ENCODE measurements at regions not wholly inside any gene's neighbourhood (a gene's known extent, or its start where the extent isn't known, plus 50 kb on each side); places are given as distances from the start of the nearest gene placed in this dataset.

DNA sequence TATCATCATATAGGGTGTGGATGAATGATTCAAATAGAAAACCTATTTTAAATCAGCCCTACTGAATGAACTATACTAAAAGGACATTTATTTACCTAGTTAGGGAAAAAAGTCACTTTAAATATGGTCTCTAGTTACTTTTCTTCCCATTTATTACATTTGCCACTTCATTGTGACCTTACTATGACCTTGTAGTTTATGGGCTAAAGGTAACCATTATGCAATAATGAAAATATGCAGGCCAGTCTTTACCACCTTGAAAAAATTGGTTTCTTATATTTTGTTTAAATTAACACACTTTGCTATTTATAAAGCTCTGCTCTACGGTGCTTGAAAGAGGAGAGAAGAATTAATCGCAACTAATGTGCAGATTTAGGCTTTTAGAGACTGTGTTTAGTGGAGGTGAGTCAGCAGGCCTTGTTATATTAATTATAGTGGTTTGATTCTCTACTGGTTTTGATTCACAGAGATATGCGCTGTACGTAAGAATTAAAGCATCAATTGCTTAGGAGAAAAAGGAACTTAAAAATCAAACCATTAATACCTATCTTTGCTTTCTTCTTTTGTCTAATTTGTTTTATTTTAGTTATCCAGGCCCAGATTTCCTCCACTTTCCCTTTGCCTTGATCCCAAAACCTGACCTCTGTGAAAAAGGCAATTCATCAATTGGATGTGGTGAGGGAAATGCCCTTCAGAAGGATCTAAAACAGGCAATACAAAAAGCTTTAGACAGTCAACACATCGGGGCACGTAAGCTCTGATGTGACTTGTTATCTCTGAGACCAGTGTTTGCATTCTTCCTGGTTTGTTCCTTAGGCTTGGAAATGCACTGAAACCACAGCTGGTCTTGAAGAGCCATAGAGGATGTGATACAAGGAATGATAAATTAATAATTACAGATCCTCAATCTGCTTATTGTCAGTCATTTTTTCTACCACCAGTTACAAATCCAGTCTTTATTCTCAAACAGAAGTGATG is 141.2 kb upstream of the HDAC9 start:
- H3K4me2 ChIP-seq (ENCODE audit: unreplicated experiment), result no peak overlapping the region

DNA sequence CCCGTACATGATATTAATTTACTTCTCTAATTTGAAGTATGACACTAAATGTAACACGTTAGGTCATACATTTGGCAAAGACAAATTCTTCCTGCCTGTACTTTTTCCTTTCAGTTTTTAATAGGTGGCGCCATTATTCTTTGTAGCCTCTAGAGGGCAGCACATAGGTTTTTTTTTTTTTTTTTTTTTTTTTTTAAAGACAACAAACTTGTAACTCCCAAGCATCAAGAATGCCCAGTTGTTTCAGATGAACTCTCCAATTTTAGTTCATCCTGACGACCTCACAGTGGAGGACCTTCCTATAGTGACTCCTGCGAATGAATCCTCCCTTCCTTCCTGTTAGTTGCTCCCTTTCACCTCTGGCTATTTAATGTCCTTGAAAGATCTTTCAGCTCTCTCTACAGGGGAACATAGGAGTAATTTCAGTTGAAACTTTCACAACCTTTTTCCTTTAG is 139.3 kb upstream of the HDAC9 start:
- in situ Hi-C loops (cut with MboI), result loop anchor here (10.0 to 25.0 kb wide), 5 partner anchors 209 to 1306 kb away; partner anchors contain the start of gene TWIST1

More for the DNA sequence above, 141.2 kb upstream of the HDAC9 start:
- DNase-seq, result no peak
- Histone ChIP-seq H3K9me3 (ENCODE audit: low read depth) (no peaks in the 10 kb centered on the region), H3K27me3 (replicated peaks; ENCODE audit: insufficient read depth) (no peaks in the 10 kb centered on the region), H3K36me3 (ENCODE audit: low read depth) (no peaks in the 10 kb centered on the region), H3F3A (ENCODE audit: insufficient read depth) (no peaks in the 10 kb centered on the region), H3K27ac (no peak overlapping the region), H3K9me2 (ENCODE audit: insufficient read depth) (no peaks in the 10 kb centered on the region), H3K79me2 (ENCODE audit: insufficient read depth) (no peaks in the 10 kb centered on the region), H3K9ac (no peak overlapping the region), H3K4me3 (no peak overlapping the region), H2AFZ (no peak overlapping the region), H3K4me1 (ENCODE audit: insufficient read depth) (peaks cover 11% of the 10 kb centered on the region), H4K20me1 (ENCODE audit: insufficient read depth) (no peaks in the 10 kb centered on the region)
- in situ Hi-C loops (cut with MboI), result loop anchor here (10.0 to 25.0 kb wide), 5 partner anchors 210 to 1308 kb away; partner anchors contain the start of gene TWIST1
- 98% methylated on average over 6 of the region's 6 CpGs for WGBS, 2 experiments (ENCODE audit: low coverage in 1 of 2, low lambda C conversion rate in 2 of 2, missing lambda C conversion rate in 2 of 2)
- no peak for TF ChIP-seq EZH2 (IDR thresholded peaks at IDR 0.05; ENCODE audit: insufficient read depth, poor library complexity, severe bottlenecking)
- no peak for TF ChIP-seq EZH2phosphoT487 (IDR thresholded peaks at IDR 0.05; ENCODE audit: insufficient read depth, low read depth)

DNA sequence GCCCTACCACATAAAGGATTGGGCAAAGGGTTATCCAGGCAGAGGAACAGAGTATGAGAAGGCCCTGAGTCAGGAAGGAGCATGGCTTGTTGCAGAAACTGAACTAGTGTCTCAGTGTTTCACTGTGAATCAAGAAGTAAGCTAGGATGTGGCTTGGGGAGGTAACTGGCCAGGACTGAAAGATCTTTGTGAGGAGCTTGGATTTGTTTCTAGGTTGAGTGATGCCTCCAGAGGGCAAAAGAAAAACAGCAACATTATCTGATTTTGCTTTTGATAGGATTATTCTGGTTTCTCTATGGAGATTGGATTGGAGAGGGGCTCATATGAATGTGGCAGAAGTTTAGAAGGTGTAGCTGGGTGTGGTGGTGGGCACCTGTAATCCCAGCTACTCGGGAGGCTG is 137.9 kb upstream of the HDAC9 start:
- H3K9me3 ChIP-seq (ENCODE audit: low read depth), result no peaks in the 10 kb centered on the region
- DNase-seq, result peak; percentile 36
- H3K9ac ChIP-seq, result no peak overlapping the region
- no peak for TF ChIP-seq EZH2 (IDR thresholded peaks at IDR 0.05; ENCODE audit: insufficient read depth, poor library complexity, severe bottlenecking)
- TF ChIP-seq EZH2phosphoT487 (IDR thresholded peaks at IDR 0.05; ENCODE audit: insufficient read depth, low read depth), result no peak
- in situ Hi-C loops (cut with MboI), result loop anchor here (10.0 to 25.0 kb wide), 5 partner anchors 207 to 1305 kb away; partner anchors contain the start of gene TWIST1
- H3K27ac ChIP-seq, result no peak overlapping the region
- H3K36me3 ChIP-seq (ENCODE audit: low read depth), result no peaks in the 10 kb centered on the region
- H3K27me3 ChIP-seq (replicated peaks; ENCODE audit: insufficient read depth), result no peaks in the 10 kb centered on the region
- H3K4me2 ChIP-seq (ENCODE audit: unreplicated experiment), result no peak overlapping the region
- H3K4me1 ChIP-seq (ENCODE audit: insufficient read depth), result peaks cover 8% of the 10 kb centered on the region
- H4K20me1 ChIP-seq (ENCODE audit: insufficient read depth), result no peaks in the 10 kb centered on the region
- H3K9me2 ChIP-seq (ENCODE audit: insufficient read depth), result no peaks in the 10 kb centered on the region
- WGBS, 2 experiments (ENCODE audit: low coverage in 1 of 2, low lambda C conversion rate in 2 of 2, missing lambda C conversion rate in 2 of 2), result 94 to 95% methylated on average over 1 of the region's 1 CpG
- H3K79me2 ChIP-seq (ENCODE audit: insufficient read depth), result no peaks in the 10 kb centered on the region
- no peak overlapping the region for H2AFZ ChIP-seq
- no peaks in the 10 kb centered on the region for H3F3A ChIP-seq (ENCODE audit: insufficient read depth)
- no peak overlapping the region for H3K4me3 ChIP-seq

More for the DNA sequence above, 139.3 kb upstream of the HDAC9 start:
- Histone ChIP-seq H3K9me2 (ENCODE audit: insufficient read depth) (no peaks in the 10 kb centered on the region), H3K4me2 (ENCODE audit: unreplicated experiment) (peak overlapping the region; percentile 67), H3K4me3 (peak overlapping the region; percentile 38; the same call in 1 of the 2 replicates), H3K27ac (no peak overlapping the region), H3K4me1 (ENCODE audit: insufficient read depth) (peaks cover 11% of the 10 kb centered on the region), H3K36me3 (ENCODE audit: low read depth) (no peaks in the 10 kb centered on the region), H4K20me1 (ENCODE audit: insufficient read depth) (no peaks in the 10 kb centered on the region), H3K79me2 (ENCODE audit: insufficient read depth) (no peaks in the 10 kb centered on the region), H2AFZ (peak overlapping the region; percentile 74), H3K9ac (no peak overlapping the region), H3F3A (ENCODE audit: insufficient read depth) (no peaks in the 10 kb centered on the region), H3K9me3 (ENCODE audit: low read depth) (no peaks in the 10 kb centered on the region), H3K27me3 (replicated peaks; ENCODE audit: insufficient read depth) (no peaks in the 10 kb centered on the region)
- DNase-seq, result peak; percentile 56
- WGBS, 2 experiments (ENCODE audit: low coverage in 1 of 2, low lambda C conversion rate in 2 of 2, missing lambda C conversion rate in 2 of 2), result 0 to 3% methylated on average over 5 of the region's 5 CpGs
- TF ChIP-seq EZH2 (IDR thresholded peaks at IDR 0.05; ENCODE audit: insufficient read depth, poor library complexity, severe bottlenecking) (no peak), EZH2phosphoT487 (IDR thresholded peaks at IDR 0.05; ENCODE audit: insufficient read depth, low read depth) (no peak)

DNA sequence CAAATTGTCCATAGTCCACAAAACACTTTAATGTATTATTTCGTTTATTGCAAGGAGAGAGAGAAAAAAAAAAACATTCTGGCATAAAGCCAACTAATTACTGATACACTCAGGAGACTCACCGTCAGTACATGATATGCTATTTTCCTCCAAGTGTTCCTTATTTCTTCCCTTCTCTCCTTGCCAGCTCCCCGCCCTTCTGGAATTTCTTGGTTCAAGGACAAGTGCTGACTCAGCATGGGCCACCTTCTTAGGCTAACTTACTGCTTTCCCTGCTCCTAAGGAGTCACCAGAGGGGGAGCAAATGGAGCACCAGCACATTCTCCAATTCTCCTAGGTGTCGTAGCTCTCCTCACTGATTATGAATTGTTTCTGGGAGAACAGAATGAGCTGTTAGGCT is 133.8 kb upstream of the HDAC9 start:
- Histone ChIP-seq H3K9me3 (ENCODE audit: low read depth) (no peaks in the 10 kb centered on the region), H2AFZ (no peak overlapping the region), H3K9me2 (ENCODE audit: insufficient read depth) (no peaks in the 10 kb centered on the region), H3K4me2 (ENCODE audit: unreplicated experiment) (no peak overlapping the region), H3F3A (ENCODE audit: insufficient read depth) (no peaks in the 10 kb centered on the region), H3K4me3 (no peak overlapping the region), H4K20me1 (ENCODE audit: insufficient read depth) (no peaks in the 10 kb centered on the region), H3K27me3 (replicated peaks; ENCODE audit: insufficient read depth) (no peaks in the 10 kb centered on the region), H3K9ac (no peak overlapping the region), H3K79me2 (ENCODE audit: insufficient read depth) (no peaks in the 10 kb centered on the region), H3K4me1 (ENCODE audit: insufficient read depth) (no peaks in the 10 kb centered on the region), H3K36me3 (ENCODE audit: low read depth) (no peaks in the 10 kb centered on the region), H3K27ac (no peak overlapping the region)
- DNase-seq, result peak; percentile 10
- 62 to 67% methylated on average over 4 of the region's 4 CpGs for whole genome bisulfite sequencing, 2 experiments (ENCODE audit: low coverage in 1 of 2, low lambda C conversion rate in 2 of 2, missing lambda C conversion rate in 2 of 2)
- TF ChIP-seq EZH2 (IDR thresholded peaks at IDR 0.05; ENCODE audit: insufficient read depth, poor library complexity, severe bottlenecking) (no peak), EZH2phosphoT487 (IDR thresholded peaks at IDR 0.05; ENCODE audit: insufficient read depth, low read depth) (no peak)
- in situ Hi-C loops (cut with MboI), result loop anchor here (25.0 kb wide), 3 partner anchors 751 to 1301 kb away; partner anchors contain the start of gene TWIST1
